Tibial artery (tissue), 4 donors: ENCODE measurements at regions not wholly inside any gene's neighbourhood (a gene's known extent, or its start where the extent isn't known, plus 50 kb on each side); places are given as distances from the start of the nearest gene placed in this dataset.
"Not testable (repeated sequence)": the region's sequence is repeated elsewhere in the genome, so short reads cannot be mapped to it uniquely, and the experiment has no call there.

Experiments used
- DNase-seq, 2 donors: peaks; one replicate each; pipeline ENCODE4 v3.0.0-alpha.2; 2019
- H3K27ac ChIP-seq, 2 donors: fragments of 200-600 bp; sonication (generic) in 1 of 2; 1 replicate in 1 of 2; 2 replicates in 1 of 2; pipeline ENCODE4 v1.5.1; 2018 to 2019; ENCODE audit warnings: mild to moderate bottlenecking in 1 of 2
- H3K27me3 ChIP-seq, 2 donors: fragments of 200-600 bp; sonication (generic) in 1 of 2; one replicate each; pipeline versions ENCODE4 v1.5.1 to v1.6.0; 2016 to 2019
- H3K36me3 ChIP-seq, 3 donors: fragments of 200-600 bp; sonication (generic) in 2 of 3; one replicate each; pipeline ENCODE4 v1.5.1; 2016 to 2019; ENCODE audit warnings: mild to moderate bottlenecking in 2 of 3
- H3K4me1 ChIP-seq, 4 donors: fragments of 200-600 bp; sonication (generic) in 2 of 4; 1 replicate in 3 of 4; 2 replicates in 1 of 4; pipeline ENCODE4 v1.5.1; 2016 to 2019
- H3K4me3 ChIP-seq, 2 donors: fragments of 200-600 bp; sonication (generic) in 1 of 2; 1 replicate in 1 of 2; 2 replicates in 1 of 2; pipeline ENCODE4 v1.5.1; 2018 to 2019; ENCODE audit warnings: mild to moderate bottlenecking in 2 of 2
- H3K9me3 ChIP-seq, 3 donors: fragments of 200-600 bp; sonication (generic) in 1 of 3; one replicate each; pipeline ENCODE4 v1.5.1; 2016 to 2019
- intact Hi-C: fragments of 100-400 bp; cut with DNase I; formaldehyde crosslinking; loops from one replicate; pipeline ENCODE4 v1.15.0; 2023; ENCODE audit warnings: low total_unique reads

- H3K27ac ChIP-seq, H3K9me3 ChIP-seq, H3K36me3 ChIP-seq, intact Hi-C loops, H3K4me1 ChIP-seq, H3K4me3 ChIP-seq, H3K27me3 ChIP-seq, DNase-seq: not testable (repeated sequence)
These were observed 202.5 kb downstream of the POTEM start for GRCh38 chr14:19169561-19170362.

GRCh38 chr14:19172745-19173144, 205.5 kb downstream of the POTEM start:
- H3K4me1 ChIP-seq, H3K27me3 ChIP-seq, DNase-seq, intact Hi-C loops, H3K4me3 ChIP-seq, H3K9me3 ChIP-seq, H3K27ac ChIP-seq, H3K36me3 ChIP-seq: not testable (repeated sequence)

- H3K9me3 ChIP-seq, H3K27ac ChIP-seq, H3K27me3 ChIP-seq, intact Hi-C loops, H3K4me1 ChIP-seq, H3K4me3 ChIP-seq, H3K36me3 ChIP-seq, DNase-seq: not testable (repeated sequence)
These were observed 206.0 kb downstream of the POTEM start for GRCh38 chr14:19173188-19173587.

GRCh38 chr14:19177435-19177834, 210.2 kb downstream of the POTEM start:
- DNase-seq, H3K27ac ChIP-seq, H3K9me3 ChIP-seq, H3K4me3 ChIP-seq, H3K27me3 ChIP-seq, intact Hi-C loops, H3K4me1 ChIP-seq, H3K36me3 ChIP-seq: not testable (repeated sequence)

- H3K27ac ChIP-seq, H3K36me3 ChIP-seq, H3K4me3 ChIP-seq, intact Hi-C loops, H3K4me1 ChIP-seq, DNase-seq, H3K9me3 ChIP-seq, H3K27me3 ChIP-seq: not testable (repeated sequence)
These were observed 213.1 kb downstream of the POTEM start for GRCh38 chr14:19180297-19180696.

GRCh38 chr14:19180881-19181280, 213.6 kb downstream of the POTEM start:
- DNase-seq, H3K36me3 ChIP-seq, H3K27me3 ChIP-seq, H3K4me1 ChIP-seq, H3K4me3 ChIP-seq, intact Hi-C loops, H3K27ac ChIP-seq, H3K9me3 ChIP-seq: not testable (repeated sequence)

GRCh38 chr14:19195146-19195545, 227.9 kb downstream of the POTEM start:
- intact Hi-C loops, H3K9me3 ChIP-seq, H3K36me3 ChIP-seq, H3K27me3 ChIP-seq, H3K4me3 ChIP-seq, H3K27ac ChIP-seq, H3K4me1 ChIP-seq, DNase-seq: not testable (repeated sequence)

GRCh38 chr14:19197488-19198234, 230.4 kb downstream of the POTEM start:
- H3K4me1 ChIP-seq, H3K36me3 ChIP-seq, H3K4me3 ChIP-seq, H3K27ac ChIP-seq, H3K9me3 ChIP-seq, DNase-seq, H3K27me3 ChIP-seq, intact Hi-C loops: not testable (repeated sequence)

GRCh38 chr14:19198341-19198740, 231.1 kb downstream of the POTEM start:
- H3K4me3 ChIP-seq, H3K9me3 ChIP-seq, DNase-seq, H3K27me3 ChIP-seq, H3K36me3 ChIP-seq, intact Hi-C loops, H3K27ac ChIP-seq, H3K4me1 ChIP-seq: not testable (repeated sequence)

- DNase-seq, H3K27ac ChIP-seq, intact Hi-C loops: not testable (repeated sequence)
These were observed 232.6 kb downstream of the POTEG start for GRCh38 chr14:19201394-19202052.

GRCh38 chr14:19202053-19202442, 232.1 kb downstream of the POTEG start:
- H3K27ac ChIP-seq, H3K4me1 ChIP-seq, H3K4me3 ChIP-seq, H3K36me3 ChIP-seq, H3K9me3 ChIP-seq, DNase-seq, H3K27me3 ChIP-seq, intact Hi-C loops: not testable (repeated sequence)

More at GRCh38 chr14:19201394-19202052, 232.6 kb downstream of the POTEG start:
- H3K4me3 ChIP-seq, H3K9me3 ChIP-seq, H3K27me3 ChIP-seq, H3K36me3 ChIP-seq, H3K4me1 ChIP-seq: not testable (repeated sequence)

- intact Hi-C loops, H3K4me3 ChIP-seq, H3K9me3 ChIP-seq, DNase-seq, H3K27me3 ChIP-seq, H3K27ac ChIP-seq, H3K36me3 ChIP-seq, H3K4me1 ChIP-seq: not testable (repeated sequence)
These were observed 230.7 kb downstream of the POTEG start for GRCh38 chr14:19203250-19203972.

GRCh38 chr14:19204827-19205226, 229.3 kb downstream of the POTEG start:
- H3K9me3 ChIP-seq, DNase-seq, H3K4me3 ChIP-seq, H3K4me1 ChIP-seq, H3K27ac ChIP-seq, H3K27me3 ChIP-seq, H3K36me3 ChIP-seq, intact Hi-C loops: not testable (repeated sequence)
